GF-D8 (cell line): ENCODE measurements at regions not wholly inside any gene's neighbourhood (a gene's known extent, or its start where the extent isn't known, plus 50 kb on each side); places are given as distances from the start of the nearest gene placed in this dataset.
"Not testable (repeated sequence)": the region's sequence is repeated elsewhere in the genome, so short reads cannot be mapped to it uniquely, and the experiment has no call there.

Source experiments
- DNase-seq: peaks from one replicate; lab custom pipeline; 2025; lab: John Stamatoyannopoulos, UW

DNA sequence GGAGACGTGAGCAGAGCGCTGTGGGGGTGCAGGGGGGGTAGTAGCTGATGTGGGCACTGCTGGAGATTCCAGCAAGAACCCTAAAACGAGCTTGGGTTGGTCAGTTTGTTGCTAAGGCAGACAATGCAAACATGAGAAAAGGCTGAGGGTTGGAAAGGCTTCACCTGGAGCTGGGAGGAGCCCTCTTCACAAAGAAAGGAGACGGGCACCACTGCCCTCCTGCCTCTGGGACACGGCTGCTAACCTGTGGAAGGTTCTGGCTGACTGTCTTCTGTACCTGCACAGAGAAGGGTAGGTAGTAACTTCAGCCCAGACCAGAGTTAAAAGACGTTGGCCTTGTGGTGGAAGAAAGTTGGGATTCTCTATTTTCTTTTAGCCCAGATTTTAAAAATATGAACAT is 108.7 kb downstream of the SUCLA2 start:
- no peak for DNase-seq

DNA sequence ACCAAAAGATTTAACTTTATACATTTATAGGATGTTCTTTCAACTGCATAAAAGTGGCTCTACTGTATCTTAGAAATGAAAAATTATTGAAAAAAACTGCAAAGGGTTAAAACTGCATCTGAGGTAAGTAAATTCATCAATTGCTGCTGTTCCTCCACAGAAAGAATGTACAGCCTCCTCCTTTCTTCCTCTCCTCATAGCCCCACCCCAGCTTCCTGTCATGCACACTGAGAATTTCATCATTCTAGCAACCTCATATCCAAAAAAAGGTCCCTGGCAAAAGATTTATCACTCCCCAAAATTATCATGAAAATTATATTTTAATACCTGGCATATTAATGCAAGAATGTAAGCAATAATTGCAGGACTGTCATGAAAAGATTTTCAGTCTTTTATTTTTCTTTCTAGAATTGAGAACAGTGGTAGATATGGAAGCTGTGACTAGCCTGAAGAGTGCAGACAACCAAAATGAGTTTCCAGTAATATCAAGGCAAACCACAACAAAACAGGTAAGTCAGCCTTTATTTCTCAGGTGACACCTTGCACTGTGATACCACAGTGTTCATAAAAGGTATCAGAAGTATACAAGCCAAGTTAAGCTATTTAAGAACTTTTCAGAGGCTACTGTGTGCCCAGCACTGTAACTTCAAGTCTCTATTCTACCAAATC is 110.8 kb downstream of the SUCLA2 start:
- DNase-seq: no peak

DNA sequence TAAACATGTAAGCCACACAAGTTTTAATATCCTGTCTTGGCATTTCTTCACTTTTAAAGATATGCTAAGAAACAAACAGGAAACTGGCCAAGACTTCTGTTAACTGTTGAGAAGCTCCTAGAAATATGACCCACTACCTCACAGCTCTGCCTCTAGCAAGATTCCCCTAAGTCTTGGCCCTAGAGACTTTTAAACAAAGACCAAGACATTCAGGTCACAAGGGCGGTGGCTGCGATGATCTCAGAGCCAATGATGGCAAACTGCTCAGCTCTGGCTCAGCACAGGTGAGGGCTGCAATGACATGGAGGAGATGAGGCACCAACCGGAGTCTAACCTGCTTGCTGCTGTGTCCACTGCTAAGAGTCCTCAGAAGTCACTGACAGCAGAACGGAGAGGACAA is 114.8 kb downstream of the SUCLA2 start:
- DNase-seq: no peak

DNA sequence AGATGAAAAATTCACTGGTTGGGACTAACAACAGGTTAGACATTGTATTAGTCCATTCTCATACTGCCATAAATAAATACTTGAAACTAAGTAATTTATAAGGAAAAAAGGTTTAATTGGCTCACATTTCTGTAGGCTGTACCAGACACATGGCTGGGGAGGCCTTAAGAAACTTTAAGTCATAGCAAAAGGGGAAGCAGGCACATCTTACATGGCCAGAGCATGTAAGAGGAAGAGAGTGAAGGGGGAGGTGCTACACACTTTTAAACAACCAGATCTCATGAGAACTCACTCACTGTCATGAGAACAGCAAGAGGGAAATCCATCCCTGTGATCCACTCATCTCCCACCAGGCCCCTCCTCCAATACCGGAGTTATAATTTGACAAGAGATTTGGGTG is 125.9 kb downstream of the SUCLA2 start:
- no peak for DNase-seq

DNA sequence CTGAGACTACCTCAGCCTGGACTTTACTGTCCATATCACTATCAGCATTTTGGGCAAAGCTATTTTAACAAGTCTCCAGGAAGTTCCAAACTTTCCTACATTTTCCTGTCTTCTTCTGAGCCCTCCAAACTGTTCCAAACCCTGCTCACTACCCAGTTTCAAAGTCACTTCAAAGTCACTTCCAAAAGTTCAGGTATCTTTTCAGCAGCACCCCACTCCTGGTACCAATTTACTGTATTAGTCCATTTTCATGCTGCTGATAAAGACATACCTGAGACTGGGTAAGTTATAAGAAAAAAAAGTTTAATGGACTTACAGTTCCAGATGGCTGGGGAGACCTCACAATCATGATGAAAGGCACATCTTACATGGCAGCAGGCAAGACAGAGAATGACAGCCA is 127.1 kb downstream of the SUCLA2 start:
- DNase-seq: not testable (repeated sequence)

DNA sequence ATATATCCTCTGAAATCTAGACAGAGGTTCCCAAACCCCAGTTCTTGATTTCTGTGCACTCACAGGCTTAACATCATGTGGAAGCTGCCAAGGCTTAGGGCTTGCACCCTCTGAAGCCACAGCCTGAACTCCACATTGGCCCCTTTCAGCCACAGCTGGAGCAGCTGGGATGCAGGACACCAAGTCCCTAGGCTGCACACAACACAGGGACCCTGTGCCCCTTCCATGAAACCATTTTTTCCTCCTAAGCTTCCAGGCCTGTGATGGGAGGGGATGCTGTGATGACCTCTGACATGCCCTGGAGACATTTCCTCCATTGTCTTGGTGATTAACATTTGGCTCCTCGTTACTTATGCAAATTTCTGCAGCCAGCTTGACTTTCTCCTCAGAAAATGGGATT is 127.8 kb downstream of the SUCLA2 start:
- not testable (repeated sequence) for DNase-seq

DNA sequence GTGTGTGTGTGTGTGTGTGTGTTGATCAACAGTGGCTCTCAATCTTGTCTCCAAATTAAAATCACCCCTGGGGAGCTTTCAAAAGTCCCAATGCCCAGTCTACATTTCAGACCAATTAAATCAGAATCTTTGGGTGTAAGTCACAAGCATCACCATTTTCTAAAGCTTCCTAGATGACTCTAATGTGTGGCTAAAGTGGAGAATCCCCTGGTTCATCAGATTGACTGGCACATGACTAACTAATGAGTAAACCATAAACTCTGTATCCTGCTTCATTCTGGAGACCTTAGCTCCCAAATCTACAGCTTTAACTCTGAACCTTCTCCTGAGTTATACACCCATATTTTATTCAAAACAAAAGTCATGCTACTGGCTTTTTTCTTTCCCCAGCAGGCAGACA is 131.3 kb downstream of the SUCLA2 start:
- no peak for DNase-seq

DNA sequence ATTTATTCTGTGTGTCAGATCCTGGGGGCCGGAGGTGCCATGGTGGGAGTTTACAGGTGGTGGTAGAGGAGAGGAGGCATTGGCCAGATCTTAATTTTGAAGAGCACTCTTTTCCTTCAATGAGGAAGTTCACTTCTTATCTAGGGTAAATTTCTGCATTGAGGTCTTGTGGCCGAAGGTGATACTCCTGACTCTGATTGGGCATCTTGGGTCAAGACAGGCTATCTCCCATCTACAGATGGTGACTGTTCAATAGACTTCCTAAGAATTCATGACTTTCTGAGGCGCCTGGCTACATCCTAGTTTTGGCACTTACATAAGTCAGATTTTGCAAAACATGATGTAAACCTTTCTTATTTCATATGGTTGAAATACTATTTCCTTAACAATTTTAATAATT is 135.2 kb downstream of the SUCLA2 start:
- no peak for DNase-seq

DNA sequence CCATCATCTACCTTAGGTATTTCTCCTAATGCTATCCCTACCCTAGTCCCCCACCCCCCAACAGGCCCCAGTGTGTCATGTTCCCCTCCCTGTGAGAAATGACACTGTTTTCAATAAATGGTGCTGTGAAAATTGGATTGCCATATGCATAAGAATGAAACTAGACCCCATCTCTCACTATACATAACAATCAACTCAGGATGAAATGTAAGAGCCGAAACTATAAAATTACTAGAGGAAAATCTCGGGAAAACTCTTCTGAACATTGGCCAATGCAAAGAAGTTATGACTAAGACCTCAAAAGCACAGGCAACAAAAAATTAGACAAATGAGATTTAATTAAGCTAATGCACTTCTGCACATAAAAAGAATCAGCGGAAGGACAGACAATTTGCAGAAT is 138.2 kb downstream of the SUCLA2 start:
- DNase-seq: no peak

DNA sequence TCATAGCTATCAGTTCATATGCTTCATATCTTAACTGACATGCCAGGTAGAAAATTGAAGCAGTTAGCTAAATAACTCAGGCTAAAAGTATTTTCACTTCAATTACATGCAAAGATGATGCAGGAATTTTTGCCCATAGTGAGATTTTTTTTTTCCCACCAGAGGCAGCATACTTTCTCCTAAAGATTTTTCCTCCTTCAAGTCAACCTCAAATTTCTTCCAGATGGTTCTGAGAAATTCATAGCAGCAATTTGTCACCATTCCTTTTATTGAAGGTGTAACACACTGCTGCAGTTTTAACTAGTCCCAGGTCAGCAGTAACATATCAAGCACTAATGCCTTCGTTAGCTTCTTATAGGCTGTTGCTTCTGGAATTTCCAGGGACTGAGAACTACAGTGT is 141.9 kb downstream of the SUCLA2 start:
- DNase-seq: no peak

DNA sequence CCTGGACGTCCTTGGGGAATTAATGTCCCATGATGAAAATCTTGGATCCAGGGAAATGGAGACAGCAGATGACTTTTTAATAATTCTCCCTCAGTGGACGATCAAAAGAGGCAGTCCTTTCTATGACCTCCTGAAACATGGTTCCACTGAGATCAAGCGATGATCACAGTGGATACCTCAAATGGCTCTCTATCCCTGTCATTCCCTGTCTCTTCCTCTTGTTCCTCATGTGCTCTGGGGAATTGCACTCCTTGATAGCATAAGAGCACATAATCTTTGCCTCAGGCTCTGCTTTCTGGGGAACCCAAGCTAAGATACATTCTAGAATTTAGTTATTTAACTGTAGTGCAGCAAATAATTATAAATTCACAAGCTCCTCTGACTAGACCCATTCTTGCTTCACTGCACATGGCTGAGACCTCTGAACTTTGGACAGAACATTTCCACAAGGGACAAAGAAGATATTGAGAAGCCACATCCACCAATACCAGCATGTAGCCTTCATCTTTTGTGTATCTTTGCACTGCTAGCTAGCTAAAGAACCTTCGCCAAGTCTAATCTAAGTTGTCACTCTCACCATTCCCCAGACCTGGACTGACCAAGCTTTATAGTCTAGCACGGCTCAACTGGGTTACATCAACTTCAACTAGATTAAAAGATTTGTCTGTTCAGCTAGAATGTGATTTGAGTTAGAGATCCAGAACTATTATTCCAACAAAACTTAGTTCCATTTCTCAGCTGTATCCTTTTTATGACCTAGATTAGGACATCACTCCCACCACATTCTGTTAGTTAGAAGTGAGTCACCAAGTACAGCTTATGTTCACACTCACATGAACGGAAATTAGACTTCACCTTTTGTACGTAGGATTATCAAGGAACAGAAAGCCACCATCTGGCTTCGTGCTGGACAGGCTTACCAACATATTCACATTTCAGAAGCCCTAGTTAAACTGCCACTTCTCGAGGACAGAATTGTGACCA is 142.7 kb downstream of the SUCLA2 start:
- DNase-seq: no peak

DNA sequence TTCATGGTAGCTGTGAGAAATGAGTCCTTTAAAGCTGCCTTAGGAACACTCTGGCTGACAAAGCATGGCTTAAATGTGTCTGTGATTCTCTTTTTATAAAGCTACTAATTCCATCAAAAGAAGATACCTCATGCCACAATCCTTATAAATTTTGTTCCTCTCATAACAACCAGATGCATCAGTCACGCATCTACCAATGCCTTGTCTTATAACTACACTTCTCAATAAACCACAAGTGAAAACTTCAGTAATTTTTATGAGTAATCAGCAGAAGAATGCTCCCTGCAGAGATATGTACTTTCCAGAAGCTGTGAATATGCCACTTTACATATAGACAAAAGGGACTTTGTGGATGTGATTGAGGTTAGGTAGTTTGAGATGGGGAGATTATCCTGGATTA is 147.8 kb downstream of the SUCLA2 start:
- no peak for DNase-seq

DNA sequence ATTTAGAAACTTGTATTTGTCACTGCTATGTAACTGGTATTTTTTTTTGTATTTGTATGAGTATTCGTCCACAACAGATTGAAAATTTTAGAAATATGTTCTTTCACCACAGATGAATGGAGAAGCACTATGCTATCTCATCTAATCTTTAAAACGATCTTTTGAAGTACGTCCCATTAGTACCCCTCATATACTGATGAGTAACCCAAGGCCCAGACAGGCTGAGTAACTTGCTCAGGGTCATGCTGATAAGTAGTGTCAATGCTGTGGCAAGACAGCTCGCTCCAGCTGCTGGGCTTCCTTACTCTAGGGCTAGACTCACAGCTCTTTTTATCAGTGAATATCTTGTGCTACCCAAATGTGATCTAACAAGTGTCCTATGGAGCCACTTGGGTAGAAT is 154.2 kb downstream of the SUCLA2 start:
- DNase-seq: no peak

DNA sequence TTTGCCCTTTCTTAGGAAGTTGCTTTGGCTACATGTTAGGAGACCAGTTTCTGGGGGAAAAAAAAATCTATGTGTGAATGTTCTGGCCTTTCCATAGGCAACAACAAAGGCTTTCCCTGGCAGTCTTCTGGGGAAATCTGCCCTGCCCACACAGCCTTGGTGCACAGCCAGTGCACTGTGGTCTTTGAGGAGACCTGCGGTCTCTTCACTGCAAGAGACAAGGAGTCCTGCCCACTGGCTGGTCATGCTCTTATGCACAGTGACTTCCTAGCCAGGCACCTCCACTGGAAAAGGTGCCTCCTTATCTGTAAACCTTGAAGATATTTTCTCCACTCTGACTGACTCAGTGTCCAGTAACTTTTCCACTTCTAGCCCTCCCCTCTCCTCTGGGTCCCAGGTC is 155.1 kb downstream of the SUCLA2 start:
- no peak for DNase-seq

DNA sequence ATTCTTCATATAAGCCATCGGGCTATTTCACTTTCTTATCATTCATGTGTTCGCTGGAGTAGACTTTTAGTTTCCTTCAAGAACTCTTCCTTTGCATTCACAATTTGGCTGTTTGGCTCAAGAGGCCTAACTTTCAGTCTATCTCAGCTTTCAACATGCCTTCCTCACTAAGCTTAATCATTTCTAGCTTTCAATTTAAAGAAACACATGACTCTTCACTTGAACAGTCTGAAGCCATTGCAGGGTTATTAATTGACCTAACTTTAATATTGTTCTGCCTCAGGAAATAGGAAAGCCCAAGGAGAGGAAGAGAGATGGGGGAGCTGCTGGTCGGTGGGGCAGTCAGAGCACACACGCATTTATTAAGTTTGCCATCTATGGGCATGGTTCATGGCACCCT is 158.1 kb downstream of the SUCLA2 start:
- DNase-seq: no peak

DNA sequence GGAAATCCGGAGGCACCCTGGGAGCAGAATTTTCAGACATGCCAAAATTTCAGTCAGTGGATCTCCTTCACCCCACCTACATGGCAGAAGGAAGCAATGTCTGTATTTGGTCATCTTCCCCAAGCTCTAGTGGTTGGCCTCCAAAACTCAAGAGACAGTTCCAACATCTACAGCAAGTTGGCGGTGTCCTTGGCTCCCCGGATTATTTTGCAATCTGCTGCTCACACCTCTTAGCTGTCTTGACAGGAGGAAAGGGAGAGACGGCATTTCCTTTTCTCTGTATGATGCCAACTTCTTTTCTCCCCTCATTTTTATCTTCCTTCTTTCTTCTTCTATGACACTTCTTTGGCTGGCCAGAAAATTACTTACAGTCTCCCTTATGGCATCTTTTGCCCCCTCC is 159.9 kb downstream of the SUCLA2 start:
- DNase-seq: no peak

DNA sequence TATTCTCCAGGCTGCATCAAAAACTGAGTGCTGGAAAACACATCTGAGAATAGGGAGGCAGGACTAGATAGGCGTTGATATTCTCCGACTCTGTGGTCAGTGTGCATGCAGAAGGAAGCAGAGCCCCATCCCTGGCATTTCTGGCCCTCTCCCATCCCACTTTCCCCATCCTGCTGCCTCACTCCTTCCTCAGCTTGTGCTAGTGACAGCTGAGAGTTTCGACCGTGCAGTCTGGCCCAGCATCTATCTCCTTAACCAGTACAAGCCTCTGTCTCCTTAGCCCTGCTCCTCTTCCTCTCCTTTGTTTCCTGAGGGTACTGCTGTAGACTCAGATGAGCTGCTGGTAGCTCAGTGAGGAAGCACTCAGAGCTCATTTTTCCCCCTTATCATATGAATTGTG is 163.2 kb downstream of the SUCLA2 start:
- DNase-seq: no peak

DNA sequence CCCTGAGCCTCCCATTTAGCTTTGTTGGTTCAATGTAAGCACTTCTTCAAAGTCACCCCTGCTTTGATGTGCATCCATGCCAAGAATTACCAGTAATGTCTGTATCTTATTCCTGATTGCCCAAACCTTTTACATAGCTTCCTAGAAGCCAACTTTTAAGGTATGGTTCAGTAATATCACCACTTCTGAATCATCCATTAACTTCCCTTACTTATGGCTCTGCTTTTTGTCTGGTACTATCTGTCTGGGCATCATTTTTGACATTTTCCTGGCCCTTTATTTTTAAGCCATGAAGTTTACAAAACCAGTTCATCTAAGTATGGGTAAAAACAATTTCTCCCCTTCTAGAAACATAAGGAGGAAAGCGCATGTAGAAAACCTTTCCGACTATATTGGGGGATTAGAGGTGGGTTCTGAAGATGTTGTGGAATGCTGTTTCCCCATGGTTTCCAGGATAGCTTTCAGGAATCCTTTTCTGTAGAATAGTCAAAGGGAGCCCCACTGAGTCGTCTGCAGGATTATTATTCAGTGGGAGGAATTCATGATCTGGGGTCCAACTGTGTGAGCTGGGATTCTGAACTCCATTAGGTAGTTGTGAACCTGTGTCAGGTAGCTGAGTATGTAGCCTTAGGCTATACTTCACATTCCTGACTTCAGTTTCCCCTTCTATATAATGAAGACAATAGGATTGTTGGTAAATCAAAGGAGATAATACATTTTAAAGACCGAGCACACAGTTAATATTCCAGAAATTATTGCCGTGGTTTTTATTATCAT is 163.8 kb downstream of the SUCLA2 start:
- no peak for DNase-seq

DNA sequence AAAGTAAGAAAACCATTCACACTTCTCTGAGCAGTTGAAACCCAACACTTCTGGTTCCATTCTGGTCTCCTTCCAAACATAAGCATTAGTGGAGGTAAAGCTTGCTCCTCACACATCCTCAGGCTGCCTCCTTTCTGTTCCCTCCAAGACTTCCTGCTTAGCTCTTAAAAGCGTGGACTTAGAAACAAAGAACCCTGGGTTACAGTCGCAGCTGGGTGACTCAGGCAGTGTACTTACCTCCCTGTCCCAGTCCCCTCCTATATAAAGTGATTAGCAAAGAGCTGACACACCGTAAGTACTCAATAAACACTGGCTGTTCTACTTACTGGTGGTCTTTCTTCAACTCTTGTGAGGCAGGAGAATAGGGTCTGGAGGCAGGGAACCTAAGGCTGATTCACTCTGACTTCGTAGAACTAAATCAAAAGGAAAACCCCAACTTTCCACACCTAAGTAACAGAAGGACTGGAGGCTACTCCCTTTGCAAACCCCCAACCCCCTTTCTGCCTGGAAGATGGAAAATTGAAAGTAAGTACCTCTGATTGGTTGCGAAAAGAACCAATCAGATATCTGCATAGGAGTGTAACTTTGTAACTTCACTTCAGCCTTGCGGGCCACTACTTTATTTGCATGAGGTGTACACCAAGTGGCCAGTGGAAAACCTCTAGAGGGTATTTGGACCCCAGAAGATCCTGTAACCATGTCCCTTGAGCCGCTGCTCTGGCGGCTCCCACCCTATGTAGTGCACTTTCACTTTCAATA is 165.4 kb downstream of the SUCLA2 start:
- DNase-seq: no peak

DNA sequence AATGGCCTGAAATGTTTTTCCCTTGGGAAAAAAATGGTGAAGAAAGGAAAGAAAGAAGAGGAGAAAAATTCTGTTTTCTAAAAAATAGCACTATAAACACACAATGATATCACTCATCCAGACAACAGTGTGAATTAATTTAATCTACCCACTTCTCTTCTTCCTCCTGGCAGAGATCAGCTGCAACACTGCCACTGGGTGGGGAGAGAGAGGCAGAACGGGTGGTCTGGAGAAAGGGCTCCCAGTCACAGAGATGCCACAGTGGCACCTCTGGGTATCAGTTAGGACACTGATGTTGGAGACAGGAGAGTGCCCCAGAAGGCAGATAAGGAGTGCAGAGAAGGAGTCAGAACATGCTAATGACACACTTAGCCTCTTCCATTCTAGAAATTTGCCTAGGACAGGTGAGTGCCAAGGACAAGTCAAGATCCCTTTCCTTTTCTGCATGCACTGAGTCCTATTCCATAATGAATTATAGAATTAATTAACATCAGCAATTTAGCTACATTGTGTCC is 168.6 kb downstream of the SUCLA2 start:
- no peak for DNase-seq

DNA sequence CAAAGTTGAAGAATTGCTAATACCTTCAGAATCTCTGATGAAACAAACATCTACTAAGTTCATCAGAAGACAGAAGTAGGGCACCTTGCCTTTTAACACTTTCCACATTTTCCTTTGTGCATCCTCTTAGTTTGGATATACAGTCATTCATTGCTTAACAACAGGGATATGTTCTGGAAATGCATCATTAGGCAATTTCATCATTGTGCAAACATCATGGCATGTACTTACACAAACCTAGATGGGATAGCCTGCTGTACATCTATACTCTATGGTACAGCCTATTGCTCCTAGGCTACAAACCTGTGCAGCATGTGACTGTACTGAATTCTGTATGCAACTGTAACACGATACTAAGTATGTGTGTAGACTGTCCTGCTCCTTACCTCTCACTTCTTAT is 169.8 kb downstream of the SUCLA2 start:
- no peak for DNase-seq

DNA sequence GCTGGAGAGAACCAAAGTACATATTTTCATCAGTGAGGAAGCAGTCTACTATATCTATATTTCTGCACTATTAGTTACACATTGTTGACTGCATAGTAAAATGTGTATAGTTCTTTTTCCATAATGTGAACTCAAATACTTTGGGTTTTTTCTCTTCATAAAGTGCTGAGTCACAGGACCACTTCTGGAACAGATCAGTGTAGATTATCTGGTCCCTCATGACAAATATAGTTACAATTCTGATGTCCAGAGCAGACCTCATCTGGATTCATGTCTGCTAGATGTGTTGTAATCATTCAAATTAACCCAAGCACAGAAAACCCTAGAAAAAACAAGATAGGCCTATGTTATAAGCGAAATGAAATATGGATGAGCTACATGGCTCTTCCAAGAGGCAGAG is 171.4 kb downstream of the SUCLA2 start:
- no peak for DNase-seq
